SU-DHL-6 (cell line): ENCODE measurements at regions not wholly inside any gene's neighbourhood (a gene's known extent, or its start where the extent isn't known, plus 50 kb on each side); places are given as distances from the start of the nearest gene placed in this dataset.

ENCODE experiments used
- H2AFZ ChIP-seq: fragments of 200-600 bp; sonication (generic); 2 replicates; pipeline ENCODE4 v1.6.1; 2014; ENCODE audit warnings: low read depth, mild to moderate bottlenecking, moderate library complexity, mixed read lengths, antibody characterized with exemption, low read length; ENCODE audit not compliant: severe bottlenecking
- H3F3A ChIP-seq: fragments of 200-600 bp; shearing (Covaris generic); 2 replicates; pipeline ENCODE4 v1.6.0; 2016; ENCODE audit warnings: antibody characterized with exemption, mild to moderate bottlenecking; ENCODE audit not compliant: insufficient read depth
- H3K27ac ChIP-seq: fragments of 200-600 bp; sonication (generic); 2 replicates; pipeline ENCODE4 v1.5.1; 2016; ENCODE audit warnings: low read depth, mild to moderate bottlenecking, low read length, moderate library complexity, mixed read lengths
- H3K27me3 ChIP-seq: fragments of 200-600 bp; sonication (generic), shearing (Covaris generic); 2 replicates; pipeline ENCODE4 v1.6.0; 2014; ENCODE audit warnings: mild to moderate bottlenecking, low read length
- H3K36me3 ChIP-seq: fragments of 200-600 bp; sonication (generic); 2 replicates; pipeline ENCODE4 v1.6.1; 2014; ENCODE audit warnings: mild to moderate bottlenecking, low read length, mixed read lengths
- H3K4me2 ChIP-seq: fragments of 300-600, 200-600 bp; shearing (Covaris generic), sonication (generic); 2 replicates; pipeline ENCODE4 v1.6.0; 2014; ENCODE audit warnings: low read length, low read depth, mild to moderate bottlenecking; ENCODE audit not compliant: poor library complexity, severe bottlenecking
- H3K4me3 ChIP-seq: fragments of 200-600 bp; sonication (generic); 2 replicates; pipeline ENCODE4 v1.5.1; 2014; ENCODE audit warnings: antibody characterized with exemption, low read length, mild to moderate bottlenecking, mixed read lengths; ENCODE audit not compliant: insufficient read depth, poor library complexity, severe bottlenecking
- H3K79me2 ChIP-seq: fragments of 200-600 bp; sonication (generic); 2 replicates; pipeline ENCODE4 v1.6.1; 2014; ENCODE audit warnings: mild to moderate bottlenecking, low read length, moderate library complexity; ENCODE audit not compliant: insufficient read depth
- H3K9ac ChIP-seq: fragments of 200-600 bp; sonication (generic); 2 replicates; pipeline ENCODE4 v1.7.0; 2014; ENCODE audit warnings: mild to moderate bottlenecking, low read length
- H3K9me2 ChIP-seq: fragments of 200-600 bp; sonication (generic); replicated peaks from 2 replicates; pipeline ENCODE4 v1.6.1; 2014; ENCODE audit warnings: low read length; ENCODE audit not compliant: insufficient read depth
- H3K9me3 ChIP-seq: fragments of 200-600 bp; sonication (generic); 2 replicates; pipeline ENCODE4 v1.6.1; 2014; ENCODE audit warnings: low read length, mixed read lengths; ENCODE audit not compliant: insufficient read depth
- H4K20me1 ChIP-seq: fragments of 200-600 bp; sonication (generic); 2 replicates; pipeline ENCODE4 v1.6.1; 2014; ENCODE audit warnings: low read depth, mild to moderate bottlenecking, antibody characterized with exemption, low read length, moderate library complexity, mixed read lengths
- CTCF ChIP-seq: fragments of 200-600 bp; sonication (generic); IDR thresholded peaks from one replicate; pipeline ENCODE4 v1.5.1; 2017; ENCODE audit warnings: antibody characterized with exemption, mild to moderate bottlenecking, low read length, moderate library complexity; ENCODE audit not compliant: insufficient read depth, poor library complexity, severe bottlenecking
- EZH2phosphoT487 ChIP-seq: fragments of 200-600 bp; sonication (generic), shearing (Covaris generic); conservative IDR thresholded peaks from 2 replicates; pipeline ENCODE4 v1.6.1; 2018; ENCODE audit warnings: mild to moderate bottlenecking, antibody characterized with exemption, low read length, moderate library complexity, mixed read lengths

- no peaks in the 10 kb centered on the region for H3K79me2 ChIP-seq
- H3K27ac ChIP-seq: no peak overlapping the region
- no peaks in the 10 kb centered on the region for H3K36me3 ChIP-seq
- no peaks in the 10 kb centered on the region for H3K9me3 ChIP-seq
- no peak overlapping the region for H2AFZ ChIP-seq
- H3F3A ChIP-seq: no peaks in the 10 kb centered on the region
- H3K9ac ChIP-seq: no peak overlapping the region
- no peak for TF ChIP-seq EZH2phosphoT487
- TF ChIP-seq CTCF: no peak
- H4K20me1 ChIP-seq: no peaks in the 10 kb centered on the region
- H3K9me2 ChIP-seq: no peaks in the 10 kb centered on the region
- no peak overlapping the region for H3K4me3 ChIP-seq
- no peak overlapping the region for H3K4me2 ChIP-seq
- no peaks in the 10 kb centered on the region for H3K27me3 ChIP-seq
Observed at GRCh38 chr7:155164316-155164715, 94.2 kb downstream of the HTR5A start.

- no peaks in the 10 kb centered on the region for H3K79me2 ChIP-seq
- no peaks in the 10 kb centered on the region for H4K20me1 ChIP-seq
- no peak overlapping the region for H3K9ac ChIP-seq
- no peak overlapping the region for H3K4me3 ChIP-seq
- no peak overlapping the region for H3K27ac ChIP-seq
- no peak for TF ChIP-seq CTCF
- TF ChIP-seq EZH2phosphoT487: no peak
- H3K36me3 ChIP-seq: no peaks in the 10 kb centered on the region
- no peaks in the 10 kb centered on the region for H3K9me2 ChIP-seq
- no peak overlapping the region for H3K4me2 ChIP-seq
- H2AFZ ChIP-seq: no peak overlapping the region
- no peaks in the 10 kb centered on the region for H3K27me3 ChIP-seq
- no peaks in the 10 kb centered on the region for H3F3A ChIP-seq
- H3K9me3 ChIP-seq: no peaks in the 10 kb centered on the region
Observed at GRCh38 chr7:155166108-155166507, 96.0 kb downstream of the HTR5A start.

GRCh38 chr7:155166673-155167370, 96.7 kb downstream of the HTR5A start:
- H3K36me3 ChIP-seq: no peaks in the 10 kb centered on the region
- H3K9me2 ChIP-seq: no peaks in the 10 kb centered on the region
- no peaks in the 10 kb centered on the region for H3F3A ChIP-seq
- H3K9me3 ChIP-seq: no peaks in the 10 kb centered on the region
- TF ChIP-seq CTCF (no peak), EZH2phosphoT487 (no peak)
- H3K79me2 ChIP-seq: no peaks in the 10 kb centered on the region
- no peak overlapping the region for H3K9ac ChIP-seq
- H2AFZ ChIP-seq: no peak overlapping the region
- no peak overlapping the region for H3K27ac ChIP-seq
- no peaks in the 10 kb centered on the region for H4K20me1 ChIP-seq
- H3K27me3 ChIP-seq: no peaks in the 10 kb centered on the region
- H3K4me3 ChIP-seq: no peak overlapping the region
- H3K4me2 ChIP-seq: no peak overlapping the region
